Heart left ventricle (tissue), 13 donors: ENCODE measurements at regions not wholly inside any gene's neighbourhood (a gene's known extent, or its start where the extent isn't known, plus 50 kb on each side); places are given as distances from the start of the nearest gene placed in this dataset.

ENCODE experiments used
- CTCF ChIP-seq, 12 donors: fragments of 200-600 bp; sonication (generic) in 4 of 12; IDR thresholded peaks; one replicate each; pipeline versions ENCODE4 v1.5.0 to v1.8.0; 2018 to 2022; ENCODE audit warnings: antibody characterized with exemption in 12 of 12, mild to moderate bottlenecking in 5 of 12
- POLR2A ChIP-seq, 2 donors: fragments of 450-650 bp; IDR thresholded peaks; one replicate each; pipeline ENCODE4 v1.6.1; 2017; ENCODE audit warnings: antibody characterized with exemption in 2 of 2, mild to moderate bottlenecking in 2 of 2, moderate library complexity in 2 of 2
- donor health status: ischemic (EF 13 %, LVEDD 7.1; RV severe dilation, severe dysfunction).
- donor health status: DM: no; HTN: yes; CAD: no.
- donor health status: DM: no; HTN: no; CAD: no.
- donor health status: ischemic (EF 25% LVEDD 6.9; RV normal size, moderate dysfunction).
- donor health status: ischemic (EF 25% LVEDD 5.7; RV mildly dilated, moderate dysfunction).
- donor health status: ischemic (EF 35%, LVEDD 5.7; RV mildly dilated, moderate dysfunction).
- donor health status: nonischemic (EF 11% LVEDD 7.7; RV severe dilation, severe dysfunction).
- donor health status: DM: yes; HTN: yes; CAD: no.
- donor health status: PGD.
- donor health status: ischemic (EF 29% LVEDD 5.4; RV normal size, mild dysfunction).
- donor health status: nonischemic (EF 23%, LVEDD 6.1; RV moderate dilation, normal function).

GRCh38 chr4:66785479-66785878 lies 759.8 kb downstream of the CENPC start:
- TF ChIP-seq CTCF (IDR thresholded peaks at IDR 0.05) (no peak), POLR2A (IDR thresholded peaks at IDR 0.05) (no peak)
